Spleen (tissue), 7 donors: ENCODE measurements at regions not wholly inside any gene's neighbourhood (a gene's known extent, or its start where the extent isn't known, plus 50 kb on each side); places are given as distances from the start of the nearest gene placed in this dataset.

Experiments used
- POLR2A ChIP-seq, 3 donors: fragments of 450-650 bp; IDR thresholded peaks; one replicate each; pipeline ENCODE4 v1.5.1; 2017; ENCODE audit warnings: antibody characterized with exemption in 3 of 3, mild to moderate bottlenecking in 1 of 3
- POLR2AphosphoS5 ChIP-seq, 3 donors: sonication (generic); formaldehyde crosslinking; IDR thresholded peaks; one replicate each; pipeline ENCODE4 v1.5.1; 2017; ENCODE audit warnings: antibody characterized with exemption in 3 of 3
- TF ChIP-seq, protein P1 (sequence below), 11 experiments: fragments of 200-600 bp in 7 of 11; fragments of 450-650 bp in 4 of 11; sonication (generic) in 4 of 11; IDR thresholded peaks in 8 of 11; conservative IDR thresholded peaks in 3 of 11; 1 replicate in 7 of 11; 2 replicates in 4 of 11; pipeline versions ENCODE4 v1.4.0 to v1.8.0; 2016 to 2021; ENCODE audit warnings: antibody characterized with exemption in 11 of 11, inconsistent platforms in 4 of 11, mild to moderate bottlenecking in 1 of 11
- donor health status: DM: no; HTN: no; CAD: no; lungs with moderate emphysema.
- donor health status: DM: no; HTN: no; CAD: no.
- donor health status: DM: no; HTN: no; CAD: no.

DNA sequence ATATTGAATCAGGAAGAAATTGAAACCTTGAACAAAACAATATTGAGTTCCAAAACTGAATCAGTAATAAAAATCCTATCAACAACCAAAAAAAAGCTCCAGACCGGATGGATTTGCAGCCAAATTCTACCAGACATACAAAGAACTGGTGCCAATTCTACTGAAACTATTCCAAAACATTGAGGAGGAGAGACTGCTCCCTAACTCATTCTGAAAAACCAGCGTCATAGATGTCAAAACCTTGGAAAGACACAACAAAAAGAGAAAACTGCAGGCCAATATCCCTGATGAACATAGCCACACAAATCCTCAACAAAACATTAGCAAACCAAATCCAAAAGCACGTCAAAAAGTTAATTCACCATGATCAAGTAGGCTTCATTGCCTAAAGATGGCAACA is 353.8 kb downstream of the TMEM135 start:
- TF ChIP-seq, protein P1, sequence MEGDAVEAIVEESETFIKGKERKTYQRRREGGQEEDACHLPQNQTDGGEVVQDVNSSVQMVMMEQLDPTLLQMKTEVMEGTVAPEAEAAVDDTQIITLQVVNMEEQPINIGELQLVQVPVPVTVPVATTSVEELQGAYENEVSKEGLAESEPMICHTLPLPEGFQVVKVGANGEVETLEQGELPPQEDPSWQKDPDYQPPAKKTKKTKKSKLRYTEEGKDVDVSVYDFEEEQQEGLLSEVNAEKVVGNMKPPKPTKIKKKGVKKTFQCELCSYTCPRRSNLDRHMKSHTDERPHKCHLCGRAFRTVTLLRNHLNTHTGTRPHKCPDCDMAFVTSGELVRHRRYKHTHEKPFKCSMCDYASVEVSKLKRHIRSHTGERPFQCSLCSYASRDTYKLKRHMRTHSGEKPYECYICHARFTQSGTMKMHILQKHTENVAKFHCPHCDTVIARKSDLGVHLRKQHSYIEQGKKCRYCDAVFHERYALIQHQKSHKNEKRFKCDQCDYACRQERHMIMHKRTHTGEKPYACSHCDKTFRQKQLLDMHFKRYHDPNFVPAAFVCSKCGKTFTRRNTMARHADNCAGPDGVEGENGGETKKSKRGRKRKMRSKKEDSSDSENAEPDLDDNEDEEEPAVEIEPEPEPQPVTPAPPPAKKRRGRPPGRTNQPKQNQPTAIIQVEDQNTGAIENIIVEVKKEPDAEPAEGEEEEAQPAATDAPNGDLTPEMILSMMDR (IDR thresholded peaks at IDR 0.05 in 8 of 11, conservative IDR thresholded peaks at IDR 0.05 in 3 of 11): no peak
- TF ChIP-seq POLR2A (IDR thresholded peaks at IDR 0.05) (no peak), POLR2AphosphoS5 (IDR thresholded peaks at IDR 0.05) (no peak)
